GM23248 (cell line): ENCODE measurements at regions not wholly inside any gene's neighbourhood (a gene's known extent, or its start where the extent isn't known, plus 50 kb on each side); places are given as distances from the start of the nearest gene placed in this dataset.
A peak's percentile ranks its signal among the peaks of the same experiment; 100 is the strongest.

Experiments
- DNase-seq: peaks from one replicate; pipeline ENCODE4 v3.0.0-alpha.2; 2015
- H2AFZ ChIP-seq: fragments of 200-600 bp; sonication (generic); 2 replicates; pipeline ENCODE4 v1.6.1; 2016; ENCODE audit warnings: antibody characterized with exemption
- H3F3A ChIP-seq: fragments of 200-600 bp; sonication (generic); 2 replicates; pipeline ENCODE4 v1.6.1; 2016; ENCODE audit warnings: mild to moderate bottlenecking, antibody characterized with exemption, mixed run types; ENCODE audit not compliant: insufficient read depth
- H3K27ac ChIP-seq: fragments of 200-600 bp; sonication (generic); 2 replicates; pipeline ENCODE4 v1.5.1; 2016; ENCODE audit warnings: mild to moderate bottlenecking
- H3K27me3 ChIP-seq: fragments of 200-600 bp; sonication (generic); replicated peaks from 2 replicates; pipeline ENCODE4 v1.6.1; 2016; ENCODE audit warnings: mild to moderate bottlenecking; ENCODE audit not compliant: insufficient read depth
- H3K36me3 ChIP-seq: fragments of 200-600 bp; sonication (generic); 2 replicates; pipeline ENCODE4 v1.6.1; 2016; ENCODE audit warnings: low read depth, mild to moderate bottlenecking
- H3K4me1 ChIP-seq: fragments of 200-600 bp; sonication (generic); 2 replicates; pipeline ENCODE4 v1.6.1; 2016; ENCODE audit warnings: mild to moderate bottlenecking; ENCODE audit not compliant: insufficient read depth
- H3K4me2 ChIP-seq: fragments of 200-600 bp; sonication (generic); one replicate; pipeline ENCODE4 v1.6.1; 2016; ENCODE audit warnings: mild to moderate bottlenecking; ENCODE audit not compliant: unreplicated experiment
- H3K4me3 ChIP-seq: fragments of 200-600 bp; sonication (generic); 2 replicates; pipeline ENCODE4 v1.5.1; 2016; ENCODE audit warnings: mild to moderate bottlenecking
- H3K79me2 ChIP-seq: fragments of 200-600 bp; sonication (generic); 2 replicates; pipeline ENCODE4 v1.6.1; 2016; ENCODE audit warnings: mild to moderate bottlenecking; ENCODE audit not compliant: insufficient read depth
- H3K9ac ChIP-seq: fragments of 200-600 bp; sonication (generic); 2 replicates; pipeline ENCODE4 v1.6.1; 2016; ENCODE audit warnings: mild to moderate bottlenecking
- H3K9me2 ChIP-seq: fragments of 200-600 bp; sonication (generic); 2 replicates; pipeline ENCODE4 v1.6.1; 2016; ENCODE audit warnings: mixed run types, mild to moderate bottlenecking, moderate library complexity; ENCODE audit not compliant: insufficient read depth
- H3K9me3 ChIP-seq: fragments of 200-600 bp; sonication (generic); one replicate; pipeline ENCODE4 v1.6.1; 2017; ENCODE audit warnings: low read depth
- H4K20me1 ChIP-seq: fragments of 200-600 bp; sonication (generic); 2 replicates; pipeline ENCODE4 v1.6.0; 2016; ENCODE audit not compliant: insufficient read depth
- EZH2 ChIP-seq: fragments of 200-600 bp; sonication (generic); IDR thresholded peaks from 2 replicates; pipeline ENCODE4 v1.6.1; 2018; ENCODE audit warnings: antibody characterized with exemption, mild to moderate bottlenecking; ENCODE audit not compliant: insufficient read depth, poor library complexity, severe bottlenecking
- EZH2phosphoT487 ChIP-seq: fragments of 200-600 bp; sonication (generic); IDR thresholded peaks from 2 replicates; pipeline ENCODE4 v1.6.1; 2018; ENCODE audit warnings: antibody characterized with exemption, moderate library complexity, mild to moderate bottlenecking, low read depth; ENCODE audit not compliant: insufficient read depth
- WGBS, 2 experiments: methylation state at CpG; one replicate each; pipeline ENCODE4 v1.1.6; 2015 to 2017; ENCODE audit warnings: low lambda C conversion rate in 2 of 2, low coverage in 1 of 2; ENCODE audit errors: missing lambda C conversion rate in 2 of 2; 5-methylcytosine and 5-hydroxymethylcytosine counted together
- in situ Hi-C: fragments of 300-500 bp; cut with MboI; formaldehyde crosslinking; loops from 2 replicates; pipeline ENCODE4 v1.15.0; 2020

DNA sequence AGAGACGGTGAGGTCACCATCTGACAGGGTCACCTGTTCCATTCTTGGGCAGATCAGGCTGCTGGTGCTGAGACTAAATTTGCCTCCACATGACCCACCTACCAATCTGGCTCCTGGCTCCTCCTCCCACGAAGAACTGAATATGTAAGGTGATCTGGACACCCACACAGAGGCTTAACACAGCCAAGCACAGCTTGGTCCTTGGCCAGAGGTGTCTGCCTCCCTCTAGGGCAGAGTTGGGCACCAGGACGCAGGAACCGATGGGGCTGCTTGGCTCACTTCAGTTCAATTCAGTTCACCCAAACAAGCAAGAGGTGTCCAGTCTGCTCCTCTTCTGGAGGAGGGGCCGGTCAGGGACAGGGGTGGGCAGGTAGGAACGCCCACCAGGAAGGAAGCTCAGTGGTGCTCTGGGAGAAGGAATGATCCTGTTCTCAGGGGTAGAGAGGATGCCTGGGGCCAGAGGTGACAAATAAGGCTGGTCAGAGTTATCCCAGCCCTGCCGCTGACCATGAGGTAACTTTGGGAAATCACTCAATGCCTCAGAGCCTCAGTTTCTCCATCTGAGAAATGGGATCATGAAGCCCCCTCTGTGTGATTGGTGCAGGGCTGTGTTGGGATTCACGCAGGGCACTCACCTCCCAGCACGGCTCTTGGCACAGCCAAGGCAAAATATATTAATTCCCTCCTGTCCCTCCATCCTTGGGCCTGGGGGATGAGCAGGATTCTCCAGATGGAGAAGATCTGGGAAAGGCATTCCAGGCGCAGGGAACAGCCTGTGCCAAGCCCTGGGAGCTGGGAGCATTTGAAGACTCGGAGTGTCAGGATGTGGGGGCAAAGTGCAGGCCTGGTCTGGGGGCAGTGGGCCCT, 284.5 kb downstream of the PTPRU start:
- peaks cover 29% of the 10 kb centered on the region for H3K27me3 ChIP-seq
- H3K27ac ChIP-seq = no peak overlapping the region
- no peak overlapping the region for H3K4me2 ChIP-seq
- H3K9me2 ChIP-seq = no peaks in the 10 kb centered on the region
- H3K9ac ChIP-seq = no peak overlapping the region
- TF ChIP-seq EZH2 (no peak), EZH2phosphoT487 (no peak)
- no peak overlapping the region for H2AFZ ChIP-seq
- no peak overlapping the region for H3K4me3 ChIP-seq
- in situ Hi-C loops = no loop called here
- H4K20me1 ChIP-seq = no peaks in the 10 kb centered on the region
- H3K79me2 ChIP-seq = no peaks in the 10 kb centered on the region
- no peaks in the 10 kb centered on the region for H3F3A ChIP-seq
- no peak for DNase-seq
- 68% methylated on average over 11 of the region's 11 CpGs for WGBS, 2 experiments
- H3K9me3 ChIP-seq = no peaks in the 10 kb centered on the region
- no peaks in the 10 kb centered on the region for H3K4me1 ChIP-seq
- no peaks in the 10 kb centered on the region for H3K36me3 ChIP-seq

- Histone ChIP-seq H3K27me3 (peaks cover 23% of the 10 kb centered on the region), H3K4me2 (no peak overlapping the region), H3K27ac (no peak overlapping the region), H4K20me1 (no peaks in the 10 kb centered on the region), H3K36me3 (no peaks in the 10 kb centered on the region), H3K9me2 (no peaks in the 10 kb centered on the region), H3K79me2 (no peaks in the 10 kb centered on the region), H2AFZ (no peak overlapping the region), H3K4me3 (no peak overlapping the region), H3K9me3 (no peaks in the 10 kb centered on the region), H3K9ac (no peak overlapping the region), H3K4me1 (no peaks in the 10 kb centered on the region), H3F3A (no peaks in the 10 kb centered on the region)
- in situ Hi-C loops = no loop called here
- WGBS, 2 experiments = 2 to 5% methylated on average over 7 to 8 of the region's 8 CpGs
- DNase-seq = peak; percentile 39
- TF ChIP-seq EZH2 = no peak
- no peak for TF ChIP-seq EZH2phosphoT487
These were observed 283.4 kb downstream of the PTPRU start for GRCh38 chr1:29519788-29520110.

- H3K9me3 ChIP-seq = no peaks in the 10 kb centered on the region
- TF ChIP-seq EZH2 (no peak), EZH2phosphoT487 (no peak)
- H3K9ac ChIP-seq = no peak overlapping the region
- no peak overlapping the region for H3K4me3 ChIP-seq
- no peak overlapping the region for H3K27ac ChIP-seq
- no peaks in the 10 kb centered on the region for H3F3A ChIP-seq
- H3K4me1 ChIP-seq = no peaks in the 10 kb centered on the region
- in situ Hi-C loops = no loop called here
- H3K9me2 ChIP-seq = no peaks in the 10 kb centered on the region
- no peak overlapping the region for H3K4me2 ChIP-seq
- H4K20me1 ChIP-seq = no peaks in the 10 kb centered on the region
- 41 to 42% methylated on average over 9 of the region's 9 CpGs for WGBS, 2 experiments
- DNase-seq = no peak
- peaks cover 21% of the 10 kb centered on the region for H3K27me3 ChIP-seq
- no peak overlapping the region for H2AFZ ChIP-seq
- H3K79me2 ChIP-seq = no peaks in the 10 kb centered on the region
- H3K36me3 ChIP-seq = no peaks in the 10 kb centered on the region
These were observed 282.9 kb downstream of the PTPRU start for GRCh38 chr1:29519108-29519787.

GRCh38 chr1:29518183-29518835, 282.0 kb downstream of the PTPRU start:
- H3K79me2 ChIP-seq = no peaks in the 10 kb centered on the region
- in situ Hi-C loops = no loop called here
- WGBS, 2 experiments = 52 to 62% methylated on average over 6 of the region's 6 CpGs

More at GRCh38 chr1:29518183-29518835, 282.0 kb downstream of the PTPRU start:
- no peak for TF ChIP-seq EZH2
- no peak for TF ChIP-seq EZH2phosphoT487
- no peaks in the 10 kb centered on the region for H4K20me1 ChIP-seq
- no peaks in the 10 kb centered on the region for H3F3A ChIP-seq
- DNase-seq = no peak
- H3K4me2 ChIP-seq = no peak overlapping the region
- H3K9ac ChIP-seq = no peak overlapping the region
- no peaks in the 10 kb centered on the region for H3K9me2 ChIP-seq
- H2AFZ ChIP-seq = no peak overlapping the region
- peaks cover 21% of the 10 kb centered on the region for H3K27me3 ChIP-seq
- no peak overlapping the region for H3K4me3 ChIP-seq
- H3K9me3 ChIP-seq = no peaks in the 10 kb centered on the region
- no peaks in the 10 kb centered on the region for H3K36me3 ChIP-seq
- H3K27ac ChIP-seq = no peak overlapping the region
- H3K4me1 ChIP-seq = no peaks in the 10 kb centered on the region
